C1 segment of cervical spinal cord (tissue), 14 donors: ENCODE measurements at regions not wholly inside any gene's neighbourhood (a gene's known extent, or its start where the extent isn't known, plus 50 kb on each side); places are given as distances from the start of the nearest gene placed in this dataset.

Experiments
- DNase-seq, 14 donors: peaks; one replicate each; lab custom pipeline; 2025; lab: John Stamatoyannopoulos, UW

GRCh38 chr22:49328630-49329405, 498.9 kb downstream of the BRD1 start:
- no peak for DNase-seq

GRCh38 chr22:49328118-49328475, 499.6 kb downstream of the BRD1 start:
- DNase-seq: no peak

GRCh38 chr22:49327411-49328117, 500.1 kb downstream of the BRD1 start:
- DNase-seq: no peak

DNA sequence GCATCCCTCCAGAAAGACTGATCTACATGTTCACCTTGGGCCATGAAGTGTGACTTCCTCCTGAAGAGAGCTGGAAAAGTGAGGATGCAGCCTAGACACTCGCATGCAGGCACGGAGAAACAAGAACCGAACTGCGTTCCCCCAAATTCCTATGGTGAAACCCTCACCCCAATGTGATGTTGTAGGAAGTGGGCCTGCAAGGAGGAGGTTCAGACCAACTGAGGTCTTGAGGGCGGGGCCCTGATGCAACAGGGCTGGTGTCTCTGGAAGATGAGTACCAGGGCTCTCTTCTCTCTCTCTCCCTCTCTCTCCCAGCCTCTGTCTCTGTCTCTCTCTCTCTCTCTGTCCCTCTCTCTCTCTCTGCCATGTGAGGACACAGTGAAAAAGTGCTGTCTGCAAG, 501.1 kb downstream of the BRD1 start:
- DNase-seq: no peak

- no peak for DNase-seq
Measured at GRCh38 chr22:49325531-49326395, 501.9 kb downstream of the BRD1 start.

- no peak for DNase-seq
Measured at GRCh38 chr22:49324527-49325491, 502.9 kb downstream of the BRD1 start.

- DNase-seq: no peak
Measured at GRCh38 chr22:49323751-49324415, 503.8 kb downstream of the BRD1 start.

- DNase-seq: no peak
Measured at GRCh38 chr22:49322861-49323622, 504.6 kb downstream of the BRD1 start.

GRCh38 chr22:49322231-49322630, 505.4 kb downstream of the BRD1 start:
- DNase-seq: no peak

GRCh38 chr22:49321477-49322055, 506.1 kb downstream of the BRD1 start:
- DNase-seq: peak in 1 of 14 donors; percentile 61

- DNase-seq: no peak
Measured at GRCh38 chr22:49320714-49321476, 506.8 kb downstream of the BRD1 start.

- no peak for DNase-seq
Measured at GRCh38 chr22:49317369-49317768, 510.3 kb downstream of the BRD1 start.

DNA sequence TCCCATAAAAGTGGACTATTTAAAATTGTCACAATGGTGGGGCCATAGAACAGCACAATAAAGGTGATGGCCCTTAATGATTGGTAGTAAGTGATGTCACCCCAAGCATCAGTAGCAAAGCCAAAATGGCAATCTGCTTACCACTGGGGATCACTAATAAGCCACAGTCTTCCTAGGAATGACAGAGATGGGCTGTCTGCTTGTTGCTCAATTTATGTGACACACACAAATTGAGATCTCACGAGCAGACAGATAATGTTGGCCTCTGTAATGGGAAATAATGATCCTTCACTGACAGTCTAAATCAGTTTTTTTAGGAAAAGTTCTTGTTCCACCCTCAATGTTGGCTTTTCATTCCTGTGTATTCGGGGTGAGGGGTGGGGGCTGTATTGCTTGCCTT, 515.1 kb downstream of the BRD1 start:
- DNase-seq: no peak

DNA sequence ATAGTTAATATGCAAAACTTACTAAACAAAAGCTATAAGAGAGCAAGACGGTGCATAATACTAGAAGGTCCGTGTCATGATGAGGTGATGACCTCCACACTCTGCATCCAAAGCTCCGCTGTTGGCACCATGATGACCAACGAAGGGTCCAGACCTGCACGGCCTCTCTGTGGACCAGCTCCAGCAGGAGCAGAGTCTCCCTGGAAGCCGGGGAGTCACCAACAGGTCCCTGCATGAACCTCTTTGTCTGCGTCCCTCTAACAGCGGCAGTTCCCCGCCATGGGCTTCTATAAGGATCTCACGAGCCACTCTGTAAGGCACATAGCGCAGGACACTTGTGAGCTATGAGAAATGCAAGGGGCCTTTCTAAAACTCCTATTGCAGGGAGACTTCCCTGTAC, 517.3 kb downstream of the BRD1 start:
- DNase-seq: no peak

GRCh38 chr22:49308300-49308699, 519.4 kb downstream of the BRD1 start:
- DNase-seq: no peak

DNA sequence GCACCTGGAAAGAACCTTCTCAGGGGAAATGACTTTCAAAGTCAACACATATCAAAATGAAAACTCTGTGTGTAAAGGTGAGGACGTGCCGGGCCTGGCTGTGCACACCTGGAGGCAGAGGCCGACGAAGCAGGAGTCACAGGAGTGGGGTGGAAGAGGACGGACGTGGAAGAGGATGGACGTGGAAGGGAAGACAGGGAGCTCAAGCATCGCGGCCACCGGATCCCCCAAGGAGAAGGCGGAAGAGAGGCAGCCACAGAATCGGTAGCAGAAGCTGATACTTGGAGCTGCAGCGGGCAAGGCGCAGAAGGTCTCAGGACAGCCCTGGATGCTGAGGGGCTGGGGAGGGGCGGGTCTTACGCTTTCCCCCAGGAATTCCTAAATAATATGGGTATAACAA, 519.8 kb downstream of the BRD1 start:
- no peak for DNase-seq

- DNase-seq: no peak
Measured at GRCh38 chr22:49307481-49307830, 520.2 kb downstream of the BRD1 start.

DNA sequence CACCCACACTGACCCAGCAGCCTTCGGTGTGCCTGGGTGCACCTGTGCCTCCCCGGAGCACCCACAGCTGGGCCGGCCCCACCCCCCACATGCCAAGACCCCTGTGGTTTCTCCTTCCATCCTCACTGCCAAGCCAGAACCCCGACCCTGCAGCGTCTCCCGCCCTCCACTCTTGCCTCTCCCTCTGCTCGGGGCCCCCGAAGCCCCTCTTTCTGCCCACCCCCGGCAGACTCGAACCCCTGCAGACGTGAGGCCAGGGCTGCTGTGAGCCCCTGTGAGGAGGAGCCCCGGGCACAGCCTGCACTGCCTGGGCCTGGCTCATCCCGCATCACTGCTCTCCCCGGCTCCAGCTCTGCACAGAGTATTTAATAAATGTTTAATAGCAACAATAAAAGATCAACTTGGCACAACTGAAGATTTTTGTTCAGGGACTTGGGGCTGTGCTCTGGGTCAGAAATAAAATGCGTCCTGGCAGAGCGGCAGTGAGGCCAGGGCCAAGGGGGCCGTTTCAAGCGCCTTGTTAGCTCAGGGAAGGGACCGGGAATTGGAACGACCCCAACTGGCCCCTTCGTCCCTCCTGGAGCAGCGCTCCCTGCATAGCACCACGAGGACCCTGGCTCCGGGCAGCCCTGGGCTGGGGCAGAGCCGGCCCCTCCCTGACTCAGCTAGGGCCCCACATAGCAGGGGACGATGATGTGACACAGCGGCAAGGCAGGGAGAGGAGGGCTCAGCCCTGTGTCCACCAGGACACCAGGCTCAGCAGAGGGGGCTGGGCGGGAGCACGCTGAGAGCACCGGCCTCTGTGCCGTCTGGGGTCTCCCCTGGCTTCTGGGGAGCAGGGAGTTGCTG, 520.8 kb downstream of the BRD1 start:
- DNase-seq: no peak
